H1 (cell line): ENCODE measurements at regions not wholly inside any gene's neighbourhood (a gene's known extent, or its start where the extent isn't known, plus 50 kb on each side); places are given as distances from the start of the nearest gene placed in this dataset.
"Not testable (repeated sequence)": the region's sequence is repeated elsewhere in the genome, so short reads cannot be mapped to it uniquely, and the experiment has no call there.

Experiments used
- CTCF ChIA-PET: fragments of 300-600 bp; sonication (Branson Sonifier 250); formaldehyde crosslinking; loops from one replicate; lab custom pipeline; 2021; ENCODE audit not compliant: partially characterized antibody; lab: Charles Lee
- POLR2A ChIA-PET: fragments of 300-600 bp; sonication (Branson Sonifier 250); formaldehyde crosslinking; loops from one replicate; lab custom pipeline; 2021; ENCODE audit warnings: inconsistent platforms; ENCODE audit not compliant: partially characterized antibody; lab: Charles Lee
- DNase-seq, 2 experiments: peaks; one replicate each; pipeline versions ENCODE4 v3.0.0 to v3.0.0-alpha.2; 2010 to 2022; ENCODE audit warnings: low spot score in 2 of 2, low read depth in 1 of 2, mixed read lengths in 1 of 2
- FAIRE-seq: peaks from 2 replicates; lab custom pipeline; 2011; peaks lifted over from hg19 to GRCh38; lab: Jason Lieb, UNC
- H2AFZ ChIP-seq: 2 replicates; pipeline ENCODE4 v1.8.1; 2012; ENCODE audit warnings: low read length, inconsistent platforms
- H2AK5ac ChIP-seq: 2 replicates; pipeline ENCODE4 v1.6.1; 2013; ENCODE audit warnings: low read depth, low read length
- H2BK120ac ChIP-seq: replicated peaks from 2 replicates; pipeline ENCODE3; 2013; ENCODE audit warnings: low read depth, low read length, inconsistent platforms
- H2BK12ac ChIP-seq: 2 replicates; pipeline ENCODE4 v1.6.1; 2013; ENCODE audit warnings: low read depth, low read length
- H2BK15ac ChIP-seq: 2 replicates; pipeline ENCODE4 v1.6.1; 2013; ENCODE audit warnings: low read length
- H2BK20ac ChIP-seq: 2 replicates; pipeline ENCODE4 v1.6.1; 2013; ENCODE audit warnings: low read length
- H2BK5ac ChIP-seq: 2 replicates; pipeline ENCODE4 v1.6.1; 2013; ENCODE audit warnings: low read depth, low read length
- H3K14ac ChIP-seq: 2 replicates; pipeline ENCODE4 v1.6.1; 2013; ENCODE audit warnings: inconsistent platforms; ENCODE audit not compliant: insufficient read length
- H3K18ac ChIP-seq: 2 replicates; pipeline ENCODE4 v1.6.1; 2013; ENCODE audit warnings: low read length; ENCODE audit errors: extremely low read depth
- H3K23ac ChIP-seq: 2 replicates; pipeline ENCODE4 v1.6.1; 2013; ENCODE audit warnings: inconsistent platforms; ENCODE audit not compliant: insufficient read length
- H3K23me2 ChIP-seq: 2 replicates; pipeline ENCODE4 v1.6.1; 2013; ENCODE audit warnings: low read depth, low read length
- H3K27ac ChIP-seq: 2 replicates; pipeline ENCODE4 v1.6.1; 2011; ENCODE audit warnings: low read depth, low read length, inconsistent platforms
- H3K27me3 ChIP-seq, 4 experiments: replicated peaks in 1 of 4; 1 replicate in 1 of 4; 2 replicates in 3 of 4; pipeline versions ENCODE4 v1.6.1 to v1.8.1; 2011 to 2013; ENCODE audit warnings: low read length in 3 of 4, mild to moderate bottlenecking in 3 of 4, inconsistent platforms in 2 of 4, mixed read lengths in 2 of 4, moderate library complexity in 1 of 4; ENCODE audit not compliant: control insufficient read depth in 3 of 4, insufficient read depth in 3 of 4; ENCODE audit errors: extremely low read depth in 1 of 4
- H3K36me3 ChIP-seq, 4 experiments: 2 replicates each; pipeline versions ENCODE4 v1.6.1 to v1.8.1; 2011 to 2013; ENCODE audit warnings: mild to moderate bottlenecking in 4 of 4, low read length in 3 of 4, moderate library complexity in 2 of 4, control low read depth in 1 of 4, inconsistent platforms in 1 of 4; ENCODE audit not compliant: insufficient read depth in 4 of 4, control insufficient read depth in 2 of 4
- H3K4ac ChIP-seq: replicated peaks from 2 replicates; pipeline ENCODE3; 2013; ENCODE audit warnings: low read length, low read depth, mixed read lengths, inconsistent platforms; ENCODE audit not compliant: insufficient read length
- H3K4me1 ChIP-seq, 4 experiments: replicated peaks in 1 of 4; 1 replicate in 1 of 4; 2 replicates in 3 of 4; pipeline versions ENCODE4 v1.6.1 to v1.8.1; 2011 to 2013; ENCODE audit warnings: low read length in 3 of 4, inconsistent platforms in 2 of 4, mixed read lengths in 1 of 4; ENCODE audit not compliant: insufficient read depth in 4 of 4, control insufficient read depth in 3 of 4
- H3K4me2 ChIP-seq, 2 experiments: 2 replicates each; pipeline versions ENCODE4 v1.6.1 to v1.8.1; 2011 to 2013; ENCODE audit warnings: low read depth in 2 of 2, low read length in 2 of 2, control low read depth in 1 of 2, inconsistent platforms in 1 of 2, mild to moderate bottlenecking in 1 of 2; ENCODE audit not compliant: insufficient read depth in 1 of 2
- H3K4me3 ChIP-seq, 4 experiments: fragments of 200-600, 300-600 bp in 1 of 4; sonication (generic), shearing (Covaris generic), sonication (Bioruptor Twin) in 1 of 4; 2 replicates each; pipeline versions ENCODE4 v1.5.1 to v1.8.1; 2011 to 2016; ENCODE audit warnings: low read length in 4 of 4, low read depth in 3 of 4, control low read depth in 2 of 4, inconsistent platforms in 2 of 4, mild to moderate bottlenecking in 2 of 4, mixed read lengths in 1 of 4, moderate library complexity in 1 of 4; ENCODE audit not compliant: insufficient read depth in 2 of 4; ENCODE audit errors: extremely low read depth in 1 of 4
- H3K56ac ChIP-seq: replicated peaks from 2 replicates; pipeline ENCODE3; 2013; ENCODE audit warnings: low read depth, mild to moderate bottlenecking, mixed read lengths, low read length, inconsistent platforms; ENCODE audit not compliant: insufficient read length
- H3K79me1 ChIP-seq: 2 replicates; pipeline ENCODE4 v1.6.1; 2013; ENCODE audit warnings: low read depth, low read length, control low read depth
- H3K79me2 ChIP-seq, 2 experiments: 2 replicates each; pipeline versions ENCODE4 v1.6.1 to v1.8.1; 2012 to 2013; ENCODE audit warnings: low read length in 2 of 2, mild to moderate bottlenecking in 2 of 2, inconsistent platforms in 1 of 2; ENCODE audit not compliant: insufficient read depth in 2 of 2, control insufficient read depth in 1 of 2
- H3K9ac ChIP-seq, 4 experiments: replicated peaks in 1 of 4; 1 replicate in 1 of 4; 2 replicates in 3 of 4; pipeline versions ENCODE4 v1.6.1 to v1.8.1; 2011 to 2013; ENCODE audit warnings: low read depth in 3 of 4, low read length in 3 of 4, control low read depth in 2 of 4, mild to moderate bottlenecking in 2 of 4, moderate library complexity in 2 of 4, inconsistent platforms in 1 of 4; ENCODE audit errors: extremely low read depth in 1 of 4
- H3K9me3 ChIP-seq, 2 experiments: 2 replicates each; pipeline versions ENCODE4 v1.6.1 to v1.8.1; 2012 to 2013; ENCODE audit warnings: mild to moderate bottlenecking in 2 of 2, moderate library complexity in 2 of 2, control low read depth in 1 of 2, inconsistent platforms in 1 of 2, low read depth in 1 of 2, low read length in 1 of 2, mixed read lengths in 1 of 2; ENCODE audit not compliant: insufficient read depth in 2 of 2
- H4K20me1 ChIP-seq, 2 experiments: replicated peaks in 1 of 2; 2 replicates each; pipeline versions ENCODE3 to v1.8.1; 2011 to 2013; ENCODE audit warnings: inconsistent platforms in 2 of 2, low read length in 2 of 2, mild to moderate bottlenecking in 1 of 2; ENCODE audit not compliant: insufficient read depth in 2 of 2, control insufficient read depth in 1 of 2
- H4K5ac ChIP-seq: 2 replicates; pipeline ENCODE4 v1.6.1; 2013; ENCODE audit warnings: low read length, low read depth, mixed read lengths, inconsistent platforms; ENCODE audit not compliant: insufficient read length
- H4K8ac ChIP-seq: 2 replicates; pipeline ENCODE4 v1.8.0; 2013; ENCODE audit warnings: mild to moderate bottlenecking, moderate library complexity, low read length, inconsistent platforms; ENCODE audit not compliant: insufficient read depth; ENCODE audit errors: extremely low read depth
- H4K91ac ChIP-seq: replicated peaks from 2 replicates; pipeline ENCODE3; 2013; ENCODE audit warnings: low read length, mixed read lengths, inconsistent platforms; ENCODE audit not compliant: insufficient read length
- WGBS, 2 experiments: shearing (Covaris generic) in 1 of 2; methylation state at CpG; one replicate each; pipeline versions ENCODE4 v1.1.6 to v1.1.7; 2013 to 2015; ENCODE audit warnings: low lambda C conversion rate in 2 of 2, mixed read lengths in 2 of 2, inconsistent platforms in 1 of 2, low coverage in 1 of 2, missing lambda C conversion rate in 1 of 2; ENCODE audit not compliant: insufficient replicate concordance in 2 of 2, insufficient coverage in 1 of 2, insufficient read length in 1 of 2; ENCODE audit errors: extremely low coverage in 1 of 2, missing lambda C conversion rate in 1 of 2; 5-methylcytosine and 5-hydroxymethylcytosine counted together

DNA sequence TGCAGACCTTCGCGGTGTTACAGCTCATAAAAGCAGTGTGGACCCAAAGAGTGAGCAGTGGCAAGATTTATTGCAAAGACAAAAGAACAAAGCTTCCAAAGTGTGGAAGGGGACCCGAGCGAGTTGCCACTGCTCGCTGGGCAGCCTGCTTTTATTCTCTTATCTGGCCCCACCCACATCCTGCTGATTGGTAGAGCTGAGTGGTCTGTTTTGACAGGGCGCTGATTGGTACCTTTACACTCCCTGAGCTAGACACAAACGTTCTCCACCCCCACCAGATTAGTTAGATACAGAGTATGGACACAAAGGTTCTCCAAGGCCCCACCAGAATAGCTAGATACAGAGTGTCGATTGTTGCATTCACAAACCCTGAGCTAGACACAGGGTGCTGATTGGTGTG is 156.2 kb upstream of the GIMD1 start:
- H3K4me1 ChIP-seq, H3K9ac ChIP-seq, H3K27me3 ChIP-seq, H4K8ac ChIP-seq, POLR2A ChIA-PET, FAIRE-seq, H2AFZ ChIP-seq, H2BK15ac ChIP-seq, H3K9me3 ChIP-seq, H3K4me3 ChIP-seq, H3K23me2 ChIP-seq, H3K79me2 ChIP-seq, H3K79me1 ChIP-seq, H4K20me1 ChIP-seq, H3K18ac ChIP-seq, H2BK5ac ChIP-seq, H3K14ac ChIP-seq, H3K4me2 ChIP-seq, H2BK20ac ChIP-seq, H2BK12ac ChIP-seq, H3K23ac ChIP-seq, H2AK5ac ChIP-seq, H4K91ac ChIP-seq, H3K27ac ChIP-seq, H2BK120ac ChIP-seq, DNase-seq, H4K5ac ChIP-seq, H3K36me3 ChIP-seq, H3K56ac ChIP-seq, H3K4ac ChIP-seq: not testable (repeated sequence)
- WGBS, 2 experiments = 93% methylated on average over 8 of the region's 8 CpGs; no CpG with 5 or more reads in 1 of the 2 experiments
- CTCF ChIA-PET = interaction anchor here (0.9 to 1.1 kb wide), 2 partner anchors 21 to 22 kb away, joined by 3 read pairs; no protein-coding TSS in a partner anchor
